ENCODE measurements at regions not wholly inside any gene's neighbourhood (a gene's known extent, or its start where the extent isn't known, plus 50 kb on each side); places are given as distances from the start of the nearest gene placed in this dataset.

DNA sequence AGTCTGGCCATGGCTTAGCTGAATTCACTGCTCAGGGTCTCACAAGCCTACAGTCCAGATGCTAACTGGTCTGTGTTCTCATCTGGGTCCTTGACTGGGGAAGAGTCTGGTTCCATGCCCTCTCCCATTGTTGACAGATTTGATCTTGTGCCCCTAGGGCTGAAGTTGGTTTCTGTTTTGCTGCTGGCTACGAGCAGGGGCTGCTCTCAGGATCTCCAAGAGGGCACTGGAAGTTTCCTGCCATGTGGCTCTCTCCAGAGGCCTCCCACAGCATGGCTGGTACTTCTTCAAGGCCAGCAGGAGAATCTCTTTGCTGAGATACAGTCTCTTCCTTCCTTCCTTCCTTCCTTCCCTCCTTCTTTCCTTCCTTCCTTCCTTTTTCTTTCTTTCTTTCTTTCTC lies 78.1 kb downstream of the SPP2 start:
- TF ChIP-seq, protein P1, sequence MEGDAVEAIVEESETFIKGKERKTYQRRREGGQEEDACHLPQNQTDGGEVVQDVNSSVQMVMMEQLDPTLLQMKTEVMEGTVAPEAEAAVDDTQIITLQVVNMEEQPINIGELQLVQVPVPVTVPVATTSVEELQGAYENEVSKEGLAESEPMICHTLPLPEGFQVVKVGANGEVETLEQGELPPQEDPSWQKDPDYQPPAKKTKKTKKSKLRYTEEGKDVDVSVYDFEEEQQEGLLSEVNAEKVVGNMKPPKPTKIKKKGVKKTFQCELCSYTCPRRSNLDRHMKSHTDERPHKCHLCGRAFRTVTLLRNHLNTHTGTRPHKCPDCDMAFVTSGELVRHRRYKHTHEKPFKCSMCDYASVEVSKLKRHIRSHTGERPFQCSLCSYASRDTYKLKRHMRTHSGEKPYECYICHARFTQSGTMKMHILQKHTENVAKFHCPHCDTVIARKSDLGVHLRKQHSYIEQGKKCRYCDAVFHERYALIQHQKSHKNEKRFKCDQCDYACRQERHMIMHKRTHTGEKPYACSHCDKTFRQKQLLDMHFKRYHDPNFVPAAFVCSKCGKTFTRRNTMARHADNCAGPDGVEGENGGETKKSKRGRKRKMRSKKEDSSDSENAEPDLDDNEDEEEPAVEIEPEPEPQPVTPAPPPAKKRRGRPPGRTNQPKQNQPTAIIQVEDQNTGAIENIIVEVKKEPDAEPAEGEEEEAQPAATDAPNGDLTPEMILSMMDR (IDR thresholded peaks at IDR 0.05; ENCODE audit: low read depth, low read length): no peak
- H3K4me3 ChIP-seq (ENCODE audit: low read depth, low read length): no peak overlapping the region

All from WI38 (cell line).